GM12801 (cell line): ENCODE measurements at regions not wholly inside any gene's neighbourhood (a gene's known extent, or its start where the extent isn't known, plus 50 kb on each side); places are given as distances from the start of the nearest gene placed in this dataset.

Experiments used
- CTCF ChIP-seq: IDR thresholded peaks from one replicate; pipeline ENCODE4 v1.5.1; 2011; ENCODE audit warnings: control low read depth; ENCODE audit not compliant: insufficient read length; ENCODE audit errors: extremely low read depth

GRCh38 chr9:117485176-117485575 is 70.3 kb upstream of the ASTN2 start:
- TF ChIP-seq CTCF: no peak

GRCh38 chr9:117480729-117481128 is 65.9 kb upstream of the ASTN2 start:
- TF ChIP-seq CTCF: no peak

- TF ChIP-seq CTCF: no peak
Observed at GRCh38 chr9:117480253-117480652, 65.4 kb upstream of the ASTN2 start.

DNA sequence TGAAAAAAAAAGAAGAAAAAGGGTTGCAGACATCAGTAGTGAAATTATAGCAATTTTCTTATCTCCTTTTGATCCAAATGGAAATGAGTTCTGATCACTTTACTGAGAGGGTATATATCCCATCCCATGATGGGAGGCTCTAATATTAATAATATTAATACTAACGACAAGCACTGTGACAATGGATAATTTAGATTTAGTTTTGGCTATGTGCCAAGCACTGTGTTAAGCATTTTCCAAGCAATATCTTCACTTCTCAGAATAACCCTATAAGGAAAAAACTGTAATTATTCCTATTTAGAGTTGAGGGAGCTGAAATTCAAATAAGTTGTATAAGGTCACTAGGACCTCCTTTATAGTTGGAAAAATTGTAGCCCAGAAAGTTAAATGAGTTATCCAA is 58.4 kb upstream of the ASTN2 start:
- TF ChIP-seq CTCF: no peak

DNA sequence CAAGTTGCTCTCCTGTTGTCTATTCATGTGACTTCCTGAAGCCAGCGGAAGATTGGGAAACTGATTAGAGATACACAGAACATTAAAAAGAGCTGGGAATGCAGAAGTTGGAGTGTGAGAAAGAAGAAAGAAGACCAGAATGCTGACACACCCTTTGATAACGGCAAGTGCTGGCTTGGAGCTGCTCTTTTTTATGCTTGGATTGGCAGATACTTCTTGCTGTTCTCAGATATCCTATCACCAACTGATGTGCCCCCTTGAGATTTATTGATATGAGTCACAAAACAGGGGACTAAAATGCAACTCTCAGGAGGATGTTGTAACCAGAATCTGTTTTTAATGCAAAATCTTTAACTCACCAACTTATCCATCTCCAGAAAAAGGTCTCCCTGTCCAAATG is 56.0 kb upstream of the ASTN2 start:
- TF ChIP-seq CTCF: no peak

DNA sequence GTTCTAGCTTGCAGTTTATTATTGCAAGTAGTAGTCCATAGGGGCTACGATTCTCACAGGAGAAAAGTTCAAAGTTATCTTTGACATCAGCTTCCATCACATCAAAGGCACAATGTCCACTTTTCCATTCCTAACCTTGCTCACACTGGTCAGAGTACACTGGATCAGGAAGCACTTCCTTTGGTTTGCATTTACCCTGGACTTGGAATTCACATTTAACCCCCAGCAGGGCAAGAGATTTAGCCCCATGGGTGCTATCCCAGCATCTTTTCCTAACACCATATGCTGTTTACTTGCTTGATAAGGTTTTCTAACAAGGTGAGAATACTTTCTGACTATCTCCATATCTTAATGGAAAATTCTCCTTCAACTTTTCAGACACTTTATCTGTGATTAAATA is 55.6 kb upstream of the ASTN2 start:
- no peak for TF ChIP-seq CTCF

DNA sequence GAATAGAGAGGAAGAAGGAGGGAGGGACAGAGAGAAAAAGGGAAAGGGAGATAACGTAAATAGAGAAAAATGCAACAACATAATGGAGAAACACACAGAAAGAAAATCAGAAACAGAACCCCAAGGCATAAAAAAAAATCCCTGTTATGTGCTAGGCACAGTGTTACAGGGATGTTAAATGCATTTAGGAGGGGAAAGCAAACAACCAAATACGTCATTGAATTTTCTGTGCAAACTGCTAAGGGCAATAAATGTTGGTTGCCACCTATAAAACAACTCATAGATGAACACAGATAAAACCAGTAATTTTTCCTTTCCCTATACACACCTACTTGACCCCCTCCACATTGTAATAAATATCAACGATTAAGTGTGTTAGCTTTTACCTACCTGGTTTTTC is 51.3 kb upstream of the ASTN2 start:
- TF ChIP-seq CTCF: no peak

GRCh38 chr9:117465706-117466105 is 50.8 kb upstream of the ASTN2 start:
- no peak for TF ChIP-seq CTCF
